GM12891 (cell line): ENCODE measurements at regions not wholly inside any gene's neighbourhood (a gene's known extent, or its start where the extent isn't known, plus 50 kb on each side); places are given as distances from the start of the nearest gene placed in this dataset.
"Not testable (repeated sequence)": the region's sequence is repeated elsewhere in the genome, so short reads cannot be mapped to it uniquely, and the experiment has no call there.

Experiments
- PAX5 ChIP-seq: IDR thresholded peaks from 2 replicates; pipeline ENCODE4 v1.6.1; 2011; ENCODE audit warnings: low read length, moderate library complexity, mild to moderate bottlenecking; ENCODE audit not compliant: insufficient read depth, severe bottlenecking
- POLR2A ChIP-seq: IDR thresholded peaks from 2 replicates; pipeline ENCODE4 v1.6.1; 2011; ENCODE audit warnings: low read depth, low read length, control low read depth
- POLR2AphosphoS5 ChIP-seq: IDR thresholded peaks from 2 replicates; pipeline ENCODE4 v1.6.1; 2011; ENCODE audit warnings: low read depth, low read length, control low read depth
- POU2F2 ChIP-seq: IDR thresholded peaks from 2 replicates; pipeline ENCODE4 v1.6.1; 2011; ENCODE audit warnings: low read depth, mild to moderate bottlenecking, control low read depth, low read length, moderate library complexity
- SPI1 ChIP-seq: IDR thresholded peaks from 2 replicates; pipeline ENCODE4 v1.6.1; 2011; ENCODE audit warnings: low read depth, low read length, control low read depth
- TAF1 ChIP-seq: IDR thresholded peaks from 2 replicates; pipeline ENCODE4 v1.6.1; 2011; ENCODE audit warnings: low read depth, low read length, control low read depth

DNA sequence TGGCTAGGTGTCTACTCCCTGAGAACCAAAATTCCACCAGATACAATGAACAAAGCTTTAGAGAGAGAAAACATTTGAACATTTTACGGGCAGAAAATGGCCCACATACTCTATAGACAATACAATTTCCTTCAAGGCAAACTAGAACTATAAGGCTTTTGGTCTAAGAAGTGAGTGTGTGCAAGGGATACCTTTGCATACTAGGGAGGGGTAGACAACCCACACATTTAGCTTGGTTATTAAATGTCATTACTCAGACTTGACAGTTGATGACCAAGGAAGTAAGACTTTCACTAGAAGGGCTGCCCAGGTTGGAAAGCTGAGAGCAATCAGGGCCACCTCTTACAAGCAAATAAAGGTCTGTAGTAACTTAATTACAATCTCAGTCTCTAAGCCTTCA lies 64.0 kb upstream of the PLEKHM1 start:
- not testable (repeated sequence) for TF ChIP-seq POLR2A, POLR2AphosphoS5, PAX5, SPI1, TAF1, POU2F2
